Effector memory CD4-positive, alpha-beta T cell (primary cell): ENCODE measurements at regions not wholly inside any gene's neighbourhood (a gene's known extent, or its start where the extent isn't known, plus 50 kb on each side); places are given as distances from the start of the nearest gene placed in this dataset.

ENCODE experiments used
- DNase-seq, 3 donors: peaks; one replicate each; pipeline ENCODE4 v3.0.0-alpha.2; 2020
- H3K27ac ChIP-seq: 2 replicates; pipeline ENCODE4 v1.7.0; 2013; ENCODE audit warnings: mild to moderate bottlenecking, low read length, moderate library complexity; ENCODE audit not compliant: insufficient read depth, poor library complexity, severe bottlenecking
- H3K27me3 ChIP-seq: replicated peaks from 2 replicates; pipeline ENCODE4 v1.7.0; 2013; ENCODE audit warnings: mild to moderate bottlenecking, low read length; ENCODE audit not compliant: insufficient read depth, control insufficient read depth, poor library complexity, severe bottlenecking
- H3K36me3 ChIP-seq: 2 replicates; pipeline ENCODE4 v1.7.0; 2013; ENCODE audit warnings: mild to moderate bottlenecking, low read length, moderate library complexity; ENCODE audit not compliant: control insufficient read depth, insufficient read depth
- H3K4me1 ChIP-seq: 2 replicates; pipeline ENCODE4 v1.7.0; 2013; ENCODE audit warnings: low read length, mild to moderate bottlenecking; ENCODE audit not compliant: control insufficient read depth, insufficient read depth, poor library complexity, severe bottlenecking
- H3K4me3 ChIP-seq: 2 replicates; pipeline ENCODE4 v1.7.0; 2013; ENCODE audit warnings: low read length, low read depth, mild to moderate bottlenecking; ENCODE audit not compliant: insufficient read depth, poor library complexity, severe bottlenecking
- H3K9me3 ChIP-seq: 2 replicates; pipeline ENCODE4 v1.7.0; 2013; ENCODE audit warnings: mild to moderate bottlenecking, low read length, moderate library complexity; ENCODE audit not compliant: control insufficient read depth

- no peak for DNase-seq
- Histone ChIP-seq H3K9me3 (no peaks in the 10 kb centered on the region), H3K36me3 (no peaks in the 10 kb centered on the region), H3K27me3 (no peaks in the 10 kb centered on the region), H3K27ac (peak overlapping the region; percentile 54), H3K4me3 (peak overlapping the region; percentile 62), H3K4me1 (peaks cover 8% of the 10 kb centered on the region)
Observed at GRCh38 chr11:45355706-45356041, 69.5 kb upstream of the SYT13 start.

GRCh38 chr11:45354976-45355705, 69.0 kb upstream of the SYT13 start:
- Histone ChIP-seq H3K27me3 (no peaks in the 10 kb centered on the region), H3K36me3 (no peaks in the 10 kb centered on the region), H3K4me1 (peaks cover 8% of the 10 kb centered on the region), H3K27ac (peak overlapping the region; percentile 54), H3K4me3 (peak overlapping the region; percentile 62), H3K9me3 (no peaks in the 10 kb centered on the region)
- peak; percentile 69 to 79 (median 77) for DNase-seq

GRCh38 chr11:45348729-45349128, 62.6 kb upstream of the SYT13 start:
- H3K4me1 ChIP-seq: no peaks in the 10 kb centered on the region
- no peak overlapping the region for H3K27ac ChIP-seq
- no peaks in the 10 kb centered on the region for H3K9me3 ChIP-seq
- H3K27me3 ChIP-seq: no peaks in the 10 kb centered on the region
- no peak overlapping the region for H3K4me3 ChIP-seq
- no peak for DNase-seq
- no peaks in the 10 kb centered on the region for H3K36me3 ChIP-seq

- no peaks in the 10 kb centered on the region for H3K4me1 ChIP-seq
- no peak for DNase-seq
- H3K9me3 ChIP-seq: no peaks in the 10 kb centered on the region
- H3K27ac ChIP-seq: no peak overlapping the region
- no peak overlapping the region for H3K4me3 ChIP-seq
- H3K36me3 ChIP-seq: no peaks in the 10 kb centered on the region
- peaks cover 2% of the 10 kb centered on the region for H3K27me3 ChIP-seq
Observed at GRCh38 chr11:45347348-45348082, 61.4 kb upstream of the SYT13 start.

- Histone ChIP-seq H3K9me3 (no peaks in the 10 kb centered on the region), H3K36me3 (no peaks in the 10 kb centered on the region), H3K27me3 (peaks cover 2% of the 10 kb centered on the region), H3K4me3 (no peak overlapping the region), H3K4me1 (peaks cover under 1% of the 10 kb centered on the region), H3K27ac (no peak overlapping the region)
- DNase-seq: no peak
Observed at GRCh38 chr11:45345491-45345890, 59.4 kb upstream of the SYT13 start.

GRCh38 chr11:45344028-45344427, 57.9 kb upstream of the SYT13 start:
- DNase-seq: no peak
- H3K4me3 ChIP-seq: no peak overlapping the region
- no peaks in the 10 kb centered on the region for H3K36me3 ChIP-seq
- no peaks in the 10 kb centered on the region for H3K9me3 ChIP-seq
- peaks cover 6% of the 10 kb centered on the region for H3K4me1 ChIP-seq
- peaks cover 2% of the 10 kb centered on the region for H3K27me3 ChIP-seq
- no peak overlapping the region for H3K27ac ChIP-seq

- Histone ChIP-seq H3K4me1 (peaks cover 6% of the 10 kb centered on the region), H3K27ac (no peak overlapping the region), H3K4me3 (no peak overlapping the region), H3K9me3 (no peaks in the 10 kb centered on the region), H3K27me3 (peaks cover 2% of the 10 kb centered on the region), H3K36me3 (no peaks in the 10 kb centered on the region)
- DNase-seq: no peak
Observed at GRCh38 chr11:45343444-45343843, 57.3 kb upstream of the SYT13 start.

- Histone ChIP-seq H3K27me3 (peaks cover 2% of the 10 kb centered on the region), H3K4me3 (no peak overlapping the region), H3K9me3 (no peaks in the 10 kb centered on the region), H3K36me3 (no peaks in the 10 kb centered on the region), H3K4me1 (peaks cover 6% of the 10 kb centered on the region), H3K27ac (no peak overlapping the region)
- DNase-seq: no peak
Observed at GRCh38 chr11:45341372-45341771, 55.2 kb upstream of the SYT13 start.

GRCh38 chr11:45339729-45340519, 53.8 kb upstream of the SYT13 start:
- H3K9me3 ChIP-seq: no peaks in the 10 kb centered on the region
- H3K27ac ChIP-seq: no peak overlapping the region
- H3K27me3 ChIP-seq: peaks cover 2% of the 10 kb centered on the region
- peak; percentile 77 to 88 (median 83) for DNase-seq
- H3K4me1 ChIP-seq: peaks cover 6% of the 10 kb centered on the region
- no peaks in the 10 kb centered on the region for H3K36me3 ChIP-seq
- H3K4me3 ChIP-seq: peak overlapping the region; percentile 37
